Lower leg skin (tissue), 4 donors: ENCODE measurements at regions not wholly inside any gene's neighbourhood (a gene's known extent, or its start where the extent isn't known, plus 50 kb on each side); places are given as distances from the start of the nearest gene placed in this dataset.

Experiments used
- DNase-seq, 2 donors: peaks; one replicate each; pipeline ENCODE4 v3.0.0-alpha.2; 2019; ENCODE audit warnings: low spot score in 2 of 2
- H3K4me3 ChIP-seq: fragments of 200-600 bp; sonication (generic); 2 replicates; pipeline ENCODE4 v1.5.1; 2017; ENCODE audit warnings: mild to moderate bottlenecking, low read depth; ENCODE audit not compliant: poor library complexity, severe bottlenecking
- POLR2A ChIP-seq, 2 donors: fragments of 450-650 bp; IDR thresholded peaks; one replicate each; pipeline ENCODE4 v1.6.1; 2016 to 2017; ENCODE audit warnings: antibody characterized with exemption in 2 of 2, mild to moderate bottlenecking in 1 of 2, moderate library complexity in 1 of 2
- WGBS, 2 donors: methylation state at CpG; one replicate each; pipeline ENCODE4 v1.1.5; 2018; 5-methylcytosine and 5-hydroxymethylcytosine counted together
- intact Hi-C: fragments of 100-400 bp; cut with DNase I; formaldehyde crosslinking; loops from one replicate; pipeline ENCODE4 v1.15.0; 2023; ENCODE audit warnings: low total_unique reads
- TF ChIP-seq, protein P1 (sequence below), 3 donors: fragments of 450-650 bp; IDR thresholded peaks; one replicate each; pipeline ENCODE4 v1.5.1; 2016; ENCODE audit warnings: antibody characterized with exemption in 3 of 3, mild to moderate bottlenecking in 3 of 3, moderate library complexity in 2 of 3

DNA sequence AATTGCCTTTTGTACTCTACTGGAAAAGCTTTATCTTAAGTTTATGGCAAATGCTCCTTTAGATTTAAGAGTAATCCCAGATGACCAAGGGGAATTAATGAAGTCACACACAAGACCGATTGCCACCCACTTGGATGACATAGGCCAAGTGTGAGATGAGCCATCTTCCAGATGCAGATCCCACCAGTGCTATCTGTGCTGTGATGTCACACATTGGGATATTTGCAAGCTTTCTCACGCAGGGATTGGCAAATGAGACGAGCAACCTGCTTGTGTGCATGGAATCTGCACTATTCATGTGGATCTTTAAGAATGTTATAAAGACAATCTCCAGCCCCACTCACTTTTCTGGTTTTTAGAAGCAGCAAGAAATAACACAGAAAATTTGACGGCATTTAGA lies 602.1 kb upstream of the TMEM132C start:
- H3K4me3 ChIP-seq = no peak overlapping the region
- DNase-seq = no peak
- WGBS, 2 donors = 66 to 78% methylated on average over 4 of the region's 4 CpGs
- intact Hi-C loops = no loop called here
- TF ChIP-seq POLR2A (IDR thresholded peaks at IDR 0.05) = no peak
- TF ChIP-seq, protein P1, sequence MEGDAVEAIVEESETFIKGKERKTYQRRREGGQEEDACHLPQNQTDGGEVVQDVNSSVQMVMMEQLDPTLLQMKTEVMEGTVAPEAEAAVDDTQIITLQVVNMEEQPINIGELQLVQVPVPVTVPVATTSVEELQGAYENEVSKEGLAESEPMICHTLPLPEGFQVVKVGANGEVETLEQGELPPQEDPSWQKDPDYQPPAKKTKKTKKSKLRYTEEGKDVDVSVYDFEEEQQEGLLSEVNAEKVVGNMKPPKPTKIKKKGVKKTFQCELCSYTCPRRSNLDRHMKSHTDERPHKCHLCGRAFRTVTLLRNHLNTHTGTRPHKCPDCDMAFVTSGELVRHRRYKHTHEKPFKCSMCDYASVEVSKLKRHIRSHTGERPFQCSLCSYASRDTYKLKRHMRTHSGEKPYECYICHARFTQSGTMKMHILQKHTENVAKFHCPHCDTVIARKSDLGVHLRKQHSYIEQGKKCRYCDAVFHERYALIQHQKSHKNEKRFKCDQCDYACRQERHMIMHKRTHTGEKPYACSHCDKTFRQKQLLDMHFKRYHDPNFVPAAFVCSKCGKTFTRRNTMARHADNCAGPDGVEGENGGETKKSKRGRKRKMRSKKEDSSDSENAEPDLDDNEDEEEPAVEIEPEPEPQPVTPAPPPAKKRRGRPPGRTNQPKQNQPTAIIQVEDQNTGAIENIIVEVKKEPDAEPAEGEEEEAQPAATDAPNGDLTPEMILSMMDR (IDR thresholded peaks at IDR 0.05) = no peak

- intact Hi-C loops = no loop called here
- 55 to 67% methylated on average over 3 of the region's 3 CpGs for WGBS, 2 donors
- DNase-seq = no peak
- H3K4me3 ChIP-seq = no peak overlapping the region
- TF ChIP-seq POLR2A (IDR thresholded peaks at IDR 0.05) = no peak
- TF ChIP-seq, protein P1 (IDR thresholded peaks at IDR 0.05) = no peak
Observed at GRCh38 chr12:127667131-127667685, 599.8 kb upstream of the TMEM132C start.

- WGBS, 2 donors = 89 to 90% methylated on average over 5 of the region's 5 CpGs
Observed at GRCh38 chr12:127670294-127670693, 596.7 kb upstream of the TMEM132C start.

GRCh38 chr12:127670796-127671195 lies 596.2 kb upstream of the TMEM132C start:
- TF ChIP-seq POLR2A (IDR thresholded peaks at IDR 0.05) = no peak
- TF ChIP-seq, protein P1 (IDR thresholded peaks at IDR 0.05) = no peak
- WGBS, 2 donors = 71 to 74% methylated on average over 5 of the region's 5 CpGs
- H3K4me3 ChIP-seq = no peak overlapping the region
- intact Hi-C loops = no loop called here
- DNase-seq = no peak

More at GRCh38 chr12:127670294-127670693, 596.7 kb upstream of the TMEM132C start:
- intact Hi-C loops = no loop called here
- H3K4me3 ChIP-seq = no peak overlapping the region
- TF ChIP-seq, protein P1 (IDR thresholded peaks at IDR 0.05) = no peak
- no peak for TF ChIP-seq POLR2A (IDR thresholded peaks at IDR 0.05)
- DNase-seq = no peak

GRCh38 chr12:127675936-127676335 lies 591.0 kb upstream of the TMEM132C start:
- no peak overlapping the region for H3K4me3 ChIP-seq
- DNase-seq = no peak
- intact Hi-C loops = no loop called here
- 77 to 80% methylated on average over 6 of the region's 6 CpGs for WGBS, 2 donors
- TF ChIP-seq POLR2A (IDR thresholded peaks at IDR 0.05) = no peak
- TF ChIP-seq, protein P1 (IDR thresholded peaks at IDR 0.05) = no peak

GRCh38 chr12:127677537-127678131 lies 589.3 kb upstream of the TMEM132C start:
- TF ChIP-seq, protein P1 (IDR thresholded peaks at IDR 0.05) = no peak
- TF ChIP-seq POLR2A (IDR thresholded peaks at IDR 0.05) = no peak
- intact Hi-C loops = no loop called here
- no peak overlapping the region for H3K4me3 ChIP-seq
- 23 to 24% methylated on average over 10 of the region's 10 CpGs for WGBS, 2 donors
- peak; percentile 61 to 88 for DNase-seq
